GM21447 (cell line): ENCODE measurements at regions not wholly inside any gene's neighbourhood (a gene's known extent, or its start where the extent isn't known, plus 50 kb on each side); places are given as distances from the start of the nearest gene placed in this dataset.

Experiments
- ATAC-seq: cut with Tn5 transposase; IDR thresholded peaks from one replicate; pipeline ENCODE4 v1.9.1; 2021; ENCODE audit not compliant: unreplicated experiment

GRCh38 chr16:63331111-63331510, 1294.9 kb upstream of the CDH8 start:
- no peak for ATAC-seq

GRCh38 chr16:63326736-63327339, 1290.6 kb upstream of the CDH8 start:
- ATAC-seq = no peak

GRCh38 chr16:63323722-63324705, 1287.8 kb upstream of the CDH8 start:
- no peak for ATAC-seq

- ATAC-seq = no peak
Measured at GRCh38 chr16:63323055-63323454, 1286.8 kb upstream of the CDH8 start.

- no peak for ATAC-seq
Measured at GRCh38 chr16:63315229-63315628, 1279.0 kb upstream of the CDH8 start.

GRCh38 chr16:63312346-63312745, 1276.1 kb upstream of the CDH8 start:
- no peak for ATAC-seq

- ATAC-seq = no peak
Measured at GRCh38 chr16:63311313-63311712, 1275.1 kb upstream of the CDH8 start.

GRCh38 chr16:63302811-63303210, 1266.6 kb upstream of the CDH8 start:
- no peak for ATAC-seq

GRCh38 chr16:63301349-63301748, 1265.1 kb upstream of the CDH8 start:
- no peak for ATAC-seq

- ATAC-seq = no peak
Measured at GRCh38 chr16:63298993-63299392, 1262.8 kb upstream of the CDH8 start.

GRCh38 chr16:63292036-63292435, 1255.8 kb upstream of the CDH8 start:
- no peak for ATAC-seq

GRCh38 chr16:63289834-63290460, 1253.7 kb upstream of the CDH8 start:
- ATAC-seq = no peak

- ATAC-seq = no peak
Measured at GRCh38 chr16:63287401-63287800, 1251.2 kb upstream of the CDH8 start.

- ATAC-seq = no peak
Measured at GRCh38 chr16:63283721-63284120, 1247.5 kb upstream of the CDH8 start.

GRCh38 chr16:63244631-63245030, 1208.4 kb upstream of the CDH8 start:
- ATAC-seq = no peak

GRCh38 chr16:63241497-63242028, 1205.3 kb upstream of the CDH8 start:
- ATAC-seq = no peak

GRCh38 chr16:63239065-63239570, 1202.9 kb upstream of the CDH8 start:
- ATAC-seq = no peak

GRCh38 chr16:63230421-63231040, 1194.3 kb upstream of the CDH8 start:
- no peak for ATAC-seq

- ATAC-seq = no peak
Measured at GRCh38 chr16:63228259-63228658, 1192.0 kb upstream of the CDH8 start.

GRCh38 chr16:63223851-63224250, 1187.6 kb upstream of the CDH8 start:
- no peak for ATAC-seq
